Thoracic aorta (tissue), 2 donors: ENCODE measurements at regions not wholly inside any gene's neighbourhood (a gene's known extent, or its start where the extent isn't known, plus 50 kb on each side); places are given as distances from the start of the nearest gene placed in this dataset.

Experiments used
- ATAC-seq: fragments of 150-250 bp; one replicate; pipeline ENCODE4 v1.8.0; 2017; ENCODE audit warnings: low read depth; ENCODE audit not compliant: insufficient number of reproducible peaks, low FRiP score
- DNase-seq: peaks from one replicate; pipeline ENCODE4 v3.0.0-alpha.2; 2020; ENCODE audit warnings: low spot score
- H3K27ac ChIP-seq, 2 donors: fragments of 200-600 bp; sonication (generic); 1 replicate in 1 of 2; 2 replicates in 1 of 2; pipeline ENCODE4 v1.5.1; 2016; ENCODE audit warnings: mild to moderate bottlenecking in 2 of 2, moderate library complexity in 2 of 2
- H3K27me3 ChIP-seq: fragments of 200-600 bp; sonication (generic); replicated peaks from 2 replicates; pipeline ENCODE4 v1.6.0; 2016; ENCODE audit warnings: mild to moderate bottlenecking; ENCODE audit not compliant: insufficient read depth
- H3K36me3 ChIP-seq: fragments of 200-600 bp; sonication (generic); one replicate; pipeline ENCODE4 v1.5.1; 2016
- H3K4me1 ChIP-seq, 2 donors: fragments of 200-600 bp; sonication (generic); 1 replicate in 1 of 2; 2 replicates in 1 of 2; pipeline versions ENCODE4 v1.5.1 to v1.6.0; 2016; ENCODE audit warnings: low read depth in 2 of 2, mild to moderate bottlenecking in 1 of 2; ENCODE audit not compliant: control insufficient read depth in 1 of 2
- H3K4me3 ChIP-seq: fragments of 200-600 bp; sonication (generic); 2 replicates; pipeline ENCODE4 v1.5.1; 2016; ENCODE audit warnings: mild to moderate bottlenecking
- H3K9me3 ChIP-seq: fragments of 200-600 bp; sonication (generic); 2 replicates; pipeline ENCODE4 v1.5.1; 2016
- TF ChIP-seq, protein P1 (sequence below): fragments of 200-600 bp; sonication (generic); IDR thresholded peaks from one replicate; pipeline ENCODE4 v1.5.1; 2019; ENCODE audit warnings: antibody characterized with exemption

DNA sequence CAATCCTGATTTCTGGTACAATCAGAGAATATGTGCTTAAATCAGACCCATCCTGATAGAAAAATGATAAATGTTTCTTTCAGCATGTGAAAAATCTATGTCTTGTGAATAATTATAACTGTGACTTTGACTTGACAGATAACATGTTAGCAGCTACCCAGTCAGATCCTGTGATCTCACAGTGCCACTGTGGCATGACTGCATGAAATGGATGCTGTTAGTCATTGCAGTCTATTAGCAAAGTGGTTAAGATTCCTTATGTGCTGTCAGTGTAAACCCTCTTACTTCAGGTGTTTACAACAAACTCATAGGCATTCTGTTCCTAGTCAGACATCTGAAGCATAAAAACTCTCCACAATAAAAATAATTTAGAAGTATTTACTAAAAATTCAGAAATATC, 244.6 kb upstream of the RND3 start:
- Histone ChIP-seq H3K36me3 (no peaks in the 10 kb centered on the region), H3K4me1 (no peaks in the 10 kb centered on the region), H3K27me3 (no peaks in the 10 kb centered on the region), H3K27ac (no peak overlapping the region), H3K9me3 (no peaks in the 10 kb centered on the region), H3K4me3 (no peak overlapping the region)
- TF ChIP-seq, protein P1, sequence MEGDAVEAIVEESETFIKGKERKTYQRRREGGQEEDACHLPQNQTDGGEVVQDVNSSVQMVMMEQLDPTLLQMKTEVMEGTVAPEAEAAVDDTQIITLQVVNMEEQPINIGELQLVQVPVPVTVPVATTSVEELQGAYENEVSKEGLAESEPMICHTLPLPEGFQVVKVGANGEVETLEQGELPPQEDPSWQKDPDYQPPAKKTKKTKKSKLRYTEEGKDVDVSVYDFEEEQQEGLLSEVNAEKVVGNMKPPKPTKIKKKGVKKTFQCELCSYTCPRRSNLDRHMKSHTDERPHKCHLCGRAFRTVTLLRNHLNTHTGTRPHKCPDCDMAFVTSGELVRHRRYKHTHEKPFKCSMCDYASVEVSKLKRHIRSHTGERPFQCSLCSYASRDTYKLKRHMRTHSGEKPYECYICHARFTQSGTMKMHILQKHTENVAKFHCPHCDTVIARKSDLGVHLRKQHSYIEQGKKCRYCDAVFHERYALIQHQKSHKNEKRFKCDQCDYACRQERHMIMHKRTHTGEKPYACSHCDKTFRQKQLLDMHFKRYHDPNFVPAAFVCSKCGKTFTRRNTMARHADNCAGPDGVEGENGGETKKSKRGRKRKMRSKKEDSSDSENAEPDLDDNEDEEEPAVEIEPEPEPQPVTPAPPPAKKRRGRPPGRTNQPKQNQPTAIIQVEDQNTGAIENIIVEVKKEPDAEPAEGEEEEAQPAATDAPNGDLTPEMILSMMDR, result no peak
- no peak for ATAC-seq
- no peak for DNase-seq

DNA sequence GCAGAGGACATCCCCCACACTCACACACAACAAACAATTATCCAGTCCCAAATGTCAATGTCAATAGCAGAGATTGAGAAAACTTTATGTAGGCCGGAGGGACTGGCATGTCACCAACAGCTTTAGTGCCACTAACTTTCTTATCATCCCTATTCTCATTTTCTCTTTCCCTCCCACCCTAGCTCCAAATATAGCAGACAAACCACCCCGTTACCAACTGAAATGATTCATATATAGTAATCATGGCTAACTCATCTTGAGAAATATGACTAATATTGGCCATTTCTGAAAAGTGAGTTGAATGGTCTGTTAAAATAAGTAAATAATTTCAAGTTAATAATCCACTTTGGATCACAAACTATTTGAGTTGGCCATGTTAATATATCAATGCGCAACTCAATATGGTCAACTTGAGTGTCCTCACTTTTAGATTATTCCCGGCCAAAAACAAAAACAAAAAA, 242.1 kb upstream of the RND3 start:
- DNase-seq (no peak), ATAC-seq (no peak)
- no peaks in the 10 kb centered on the region for H3K36me3 ChIP-seq
- H3K4me3 ChIP-seq, result no peak overlapping the region
- H3K9me3 ChIP-seq, result no peaks in the 10 kb centered on the region
- H3K4me1 ChIP-seq, result no peaks in the 10 kb centered on the region
- TF ChIP-seq, protein P1, result no peak
- no peak overlapping the region for H3K27ac ChIP-seq
- H3K27me3 ChIP-seq, result no peaks in the 10 kb centered on the region

DNA sequence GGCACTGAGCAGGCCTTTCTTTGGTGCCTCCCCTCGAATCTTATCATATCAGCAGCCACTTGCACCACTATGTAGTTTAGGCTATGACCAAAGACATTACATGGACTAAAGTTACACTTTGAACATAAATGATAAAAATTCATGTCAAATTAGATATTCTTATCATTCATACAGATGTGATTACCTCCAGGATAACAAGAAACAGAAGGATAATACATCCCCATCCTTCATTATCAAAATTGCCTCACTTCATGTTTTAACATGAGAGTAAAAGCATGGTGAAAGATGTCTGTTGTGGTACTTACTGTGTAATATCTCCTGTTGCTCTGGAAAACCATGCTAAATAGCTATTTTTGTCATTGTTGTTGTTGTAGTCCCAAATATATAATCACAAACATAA, 230.8 kb upstream of the RND3 start:
- TF ChIP-seq, protein P1, result no peak
- H3K36me3 ChIP-seq, result no peaks in the 10 kb centered on the region
- DNase-seq (no peak), ATAC-seq (no peak)
- H3K27me3 ChIP-seq, result no peaks in the 10 kb centered on the region
- H3K27ac ChIP-seq, result no peak overlapping the region
- H3K4me3 ChIP-seq, result no peak overlapping the region
- peaks cover 0 to 12% of the 10 kb centered on the region in 2 donors for H3K4me1 ChIP-seq
- H3K9me3 ChIP-seq, result no peaks in the 10 kb centered on the region

DNA sequence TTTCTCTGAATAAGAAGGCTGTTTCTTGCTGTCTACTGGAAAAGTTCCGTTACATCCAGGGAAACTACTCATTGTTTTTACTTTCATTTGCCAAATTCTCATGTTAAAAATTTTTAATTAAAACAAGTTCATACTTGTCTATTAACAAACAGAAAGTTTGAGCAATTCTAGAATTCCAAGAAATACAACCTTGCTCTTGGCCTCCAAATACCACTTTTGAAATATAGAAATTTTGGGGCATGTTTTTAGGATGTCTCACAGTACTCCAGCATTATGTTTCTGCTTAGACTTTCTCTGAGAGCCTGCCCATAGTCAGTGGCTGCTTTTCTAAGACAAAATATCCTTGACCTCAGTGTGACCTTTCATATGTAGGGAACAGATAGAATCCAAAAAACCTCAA, 228.7 kb upstream of the RND3 start:
- ATAC-seq (no peak), DNase-seq (no peak)
- Histone ChIP-seq H3K27ac (no peak overlapping the region), H3K4me3 (no peak overlapping the region), H3K27me3 (no peaks in the 10 kb centered on the region), H3K9me3 (no peaks in the 10 kb centered on the region), H3K4me1 (peaks cover 0 to 12% of the 10 kb centered on the region in 2 donors), H3K36me3 (no peaks in the 10 kb centered on the region)
- TF ChIP-seq, protein P1, result no peak

DNA sequence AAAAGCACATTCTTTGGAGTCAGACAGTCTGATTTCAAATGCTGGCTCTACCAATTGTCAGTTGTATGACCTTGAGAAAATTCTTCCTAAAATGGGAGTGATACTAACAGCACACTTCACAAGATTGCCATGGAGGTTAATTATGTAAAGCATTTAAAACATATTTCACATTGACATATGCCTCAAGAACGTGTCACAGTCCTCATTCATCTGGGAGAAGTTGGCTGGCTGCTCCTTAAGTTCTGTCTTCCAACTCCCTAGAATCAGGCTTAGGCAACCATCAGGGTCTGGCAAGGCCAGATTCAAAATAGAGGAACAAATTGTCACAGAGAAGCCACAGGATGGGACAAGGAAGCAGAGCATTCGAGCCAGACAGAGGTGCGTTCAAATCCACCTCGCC, 228.0 kb upstream of the RND3 start:
- H3K27me3 ChIP-seq, result no peaks in the 10 kb centered on the region
- TF ChIP-seq, protein P1, result no peak
- ATAC-seq, result no peak
- no peak for DNase-seq
- no peak overlapping the region for H3K27ac ChIP-seq
- H3K4me3 ChIP-seq, result no peak overlapping the region
- no peaks in the 10 kb centered on the region for H3K9me3 ChIP-seq
- no peaks in the 10 kb centered on the region for H3K36me3 ChIP-seq
- peaks cover 0 to 12% of the 10 kb centered on the region in 2 donors for H3K4me1 ChIP-seq
